ENCODE measurements at regions not wholly inside any gene's neighbourhood (a gene's known extent, or its start where the extent isn't known, plus 50 kb on each side); places are given as distances from the start of the nearest gene placed in this dataset.
"Not testable (repeated sequence)": the region's sequence is repeated elsewhere in the genome, so short reads cannot be mapped to it uniquely, and the experiment has no call there.

- H3K36me3 ChIP-seq (ENCODE audit: insufficient read depth, low read depth, low read length), result no peaks in the 10 kb centered on the region
- no peaks in the 10 kb centered on the region for H3K27me3 ChIP-seq (ENCODE audit: insufficient read depth, low read length)
- H3K27ac ChIP-seq (ENCODE audit: low read length), result no peak overlapping the region
- H3K9ac ChIP-seq (ENCODE audit: low read depth, low read length), result no peak overlapping the region
- no peaks in the 10 kb centered on the region; the same call in 1 of the 2 replicates for H3K9me3 ChIP-seq (ENCODE audit: insufficient read depth, low read depth, low read length)
- no peak overlapping the region for H3K4me3 ChIP-seq (ENCODE audit: low read length)
- no peaks in the 10 kb centered on the region for H3K4me1 ChIP-seq (ENCODE audit: insufficient read depth, low read length)
Measured at GRCh38 chr21:25467896-25468295, 139.4 kb downstream of the MRPL39 start.

DNA sequence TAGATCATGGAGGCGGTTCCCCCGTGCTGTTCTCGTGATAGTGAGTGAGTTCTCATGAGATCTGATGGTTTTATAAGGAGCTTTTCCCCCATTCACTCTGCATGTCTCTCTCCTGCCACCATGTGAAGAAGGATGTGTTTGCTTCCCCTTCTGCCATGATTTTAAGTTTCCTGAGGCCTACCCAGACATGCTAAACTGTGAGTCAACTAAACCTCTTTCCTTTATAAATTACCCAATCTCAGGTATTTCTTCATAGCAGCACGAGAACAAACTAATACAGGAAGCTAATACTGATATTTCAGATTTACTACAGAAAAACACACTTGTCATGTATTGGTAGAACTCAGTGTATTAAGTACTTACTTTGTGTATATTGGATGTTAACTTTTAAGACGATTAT, 140.2 kb downstream of the MRPL39 start:
- not testable (repeated sequence) for H3K9ac ChIP-seq (ENCODE audit: low read depth, low read length); H3K4me3 ChIP-seq (ENCODE audit: low read length); H3K4me1 ChIP-seq (ENCODE audit: insufficient read depth, low read length)

GRCh38 chr21:25466470-25466869, 140.8 kb downstream of the MRPL39 start:
- H3K9me3 ChIP-seq (ENCODE audit: insufficient read depth, low read depth, low read length), result no peaks in the 10 kb centered on the region; the same call in 1 of the 2 replicates
- no peak overlapping the region for H3K9ac ChIP-seq (ENCODE audit: low read depth, low read length)
- H3K4me3 ChIP-seq (ENCODE audit: low read length), result no peak overlapping the region
- no peaks in the 10 kb centered on the region for H3K36me3 ChIP-seq (ENCODE audit: insufficient read depth, low read depth, low read length)
- H3K4me1 ChIP-seq (ENCODE audit: insufficient read depth, low read length), result no peaks in the 10 kb centered on the region
- no peak overlapping the region for H3K27ac ChIP-seq (ENCODE audit: low read length)
- H3K27me3 ChIP-seq (ENCODE audit: insufficient read depth, low read length), result no peaks in the 10 kb centered on the region

More for the DNA sequence above, 140.2 kb downstream of the MRPL39 start:
- not testable (repeated sequence) for H3K27ac ChIP-seq (ENCODE audit: low read length); H3K36me3 ChIP-seq (ENCODE audit: insufficient read depth, low read depth, low read length); H3K9me3 ChIP-seq (ENCODE audit: insufficient read depth, low read depth, low read length); H3K27me3 ChIP-seq (ENCODE audit: insufficient read depth, low read length)

DNA sequence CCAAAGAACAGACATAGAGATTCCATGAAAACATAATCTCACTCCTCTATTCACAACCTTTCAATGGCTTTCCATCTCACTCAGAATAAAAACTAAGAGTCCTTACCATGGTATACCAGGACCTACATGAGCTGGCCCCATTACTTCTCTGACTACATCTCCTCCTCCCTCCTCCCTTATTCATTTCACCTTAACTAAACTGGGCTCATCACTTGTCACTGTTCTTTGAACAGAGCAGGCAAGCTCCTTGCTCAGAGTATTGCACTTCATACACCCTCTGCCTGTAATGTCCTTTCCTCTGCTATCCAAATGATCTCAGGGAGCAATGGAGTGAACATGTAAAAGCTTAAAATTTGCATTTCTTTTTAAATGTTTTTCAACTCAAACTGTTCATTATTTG, 142.0 kb downstream of the MRPL39 start:
- Histone ChIP-seq H3K9ac (ENCODE audit: low read depth, low read length) (no peak overlapping the region), H3K36me3 (ENCODE audit: insufficient read depth, low read depth, low read length) (no peaks in the 10 kb centered on the region), H3K4me3 (ENCODE audit: low read length) (no peak overlapping the region), H3K27ac (ENCODE audit: low read length) (no peak overlapping the region), H3K27me3 (ENCODE audit: insufficient read depth, low read length) (no peaks in the 10 kb centered on the region), H3K9me3 (ENCODE audit: insufficient read depth, low read depth, low read length) (no peaks in the 10 kb centered on the region), H3K4me1 (ENCODE audit: insufficient read depth, low read length) (no peaks in the 10 kb centered on the region)

- Histone ChIP-seq H3K9ac (ENCODE audit: low read depth, low read length) (no peak overlapping the region), H3K9me3 (ENCODE audit: insufficient read depth, low read depth, low read length) (no peaks in the 10 kb centered on the region), H3K4me1 (ENCODE audit: insufficient read depth, low read length) (no peaks in the 10 kb centered on the region), H3K27ac (ENCODE audit: low read length) (no peak overlapping the region), H3K27me3 (ENCODE audit: insufficient read depth, low read length) (no peaks in the 10 kb centered on the region), H3K4me3 (ENCODE audit: low read length) (no peak overlapping the region), H3K36me3 (ENCODE audit: insufficient read depth, low read depth, low read length) (no peaks in the 10 kb centered on the region)
Measured at GRCh38 chr21:25464275-25464674, 143.0 kb downstream of the MRPL39 start.

DNA sequence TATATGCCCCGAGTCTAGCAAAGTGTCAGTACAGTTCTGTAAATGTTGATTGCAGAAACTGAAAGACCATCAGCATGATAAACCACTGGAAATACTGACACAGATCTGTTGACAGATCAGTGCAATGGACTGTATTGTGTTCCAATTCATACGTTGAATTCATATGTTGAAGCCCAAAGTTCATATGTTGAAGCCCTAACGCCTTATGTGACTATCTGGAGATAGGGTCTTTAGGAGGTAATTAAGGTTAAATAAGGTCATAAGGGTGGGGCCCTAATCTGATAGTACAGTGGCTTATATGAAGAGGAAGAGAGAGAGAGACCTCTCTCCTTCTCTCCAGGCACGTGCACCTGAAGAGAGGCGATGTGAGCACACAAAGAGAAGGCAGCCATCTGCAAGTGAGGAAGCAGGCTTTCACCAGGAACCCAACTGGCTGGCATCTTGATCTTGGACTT, 144.7 kb downstream of the MRPL39 start:
- H3K4me3 ChIP-seq (ENCODE audit: low read length), result no peak overlapping the region
- no peak overlapping the region for H3K9ac ChIP-seq (ENCODE audit: low read depth, low read length)
- no peaks in the 10 kb centered on the region for H3K9me3 ChIP-seq (ENCODE audit: insufficient read depth, low read depth, low read length)
- H3K36me3 ChIP-seq (ENCODE audit: insufficient read depth, low read depth, low read length), result no peaks in the 10 kb centered on the region
- H3K27ac ChIP-seq (ENCODE audit: low read length), result no peak overlapping the region
- no peaks in the 10 kb centered on the region for H3K4me1 ChIP-seq (ENCODE audit: insufficient read depth, low read length)
- no peaks in the 10 kb centered on the region for H3K27me3 ChIP-seq (ENCODE audit: insufficient read depth, low read length)

DNA sequence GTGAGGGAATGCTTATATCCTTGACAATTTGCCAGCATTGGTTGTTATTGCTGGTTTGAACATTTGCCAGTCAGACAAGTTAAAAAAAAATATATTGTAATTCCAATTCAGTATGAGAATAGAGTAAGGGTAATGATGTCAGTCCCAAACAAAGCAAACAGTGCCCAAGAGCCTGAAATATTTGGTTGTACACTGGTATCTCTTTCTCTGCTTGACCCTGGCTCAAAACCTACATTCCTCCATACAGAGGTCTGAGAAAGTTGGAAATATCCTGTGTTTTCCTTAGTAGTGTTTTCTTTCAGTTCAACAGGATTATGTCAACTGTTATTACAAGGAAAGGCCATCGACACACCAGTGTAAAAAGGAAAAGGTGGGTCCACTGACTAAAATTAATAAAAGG, 145.6 kb downstream of the MRPL39 start:
- H3K27ac ChIP-seq (ENCODE audit: low read length), result no peak overlapping the region
- no peaks in the 10 kb centered on the region for H3K4me1 ChIP-seq (ENCODE audit: insufficient read depth, low read length)
- H3K9ac ChIP-seq (ENCODE audit: low read depth, low read length), result no peak overlapping the region
- H3K36me3 ChIP-seq (ENCODE audit: insufficient read depth, low read depth, low read length), result no peaks in the 10 kb centered on the region
- H3K4me3 ChIP-seq (ENCODE audit: low read length), result no peak overlapping the region
- no peaks in the 10 kb centered on the region for H3K9me3 ChIP-seq (ENCODE audit: insufficient read depth, low read depth, low read length)
- no peaks in the 10 kb centered on the region for H3K27me3 ChIP-seq (ENCODE audit: insufficient read depth, low read length)

DNA sequence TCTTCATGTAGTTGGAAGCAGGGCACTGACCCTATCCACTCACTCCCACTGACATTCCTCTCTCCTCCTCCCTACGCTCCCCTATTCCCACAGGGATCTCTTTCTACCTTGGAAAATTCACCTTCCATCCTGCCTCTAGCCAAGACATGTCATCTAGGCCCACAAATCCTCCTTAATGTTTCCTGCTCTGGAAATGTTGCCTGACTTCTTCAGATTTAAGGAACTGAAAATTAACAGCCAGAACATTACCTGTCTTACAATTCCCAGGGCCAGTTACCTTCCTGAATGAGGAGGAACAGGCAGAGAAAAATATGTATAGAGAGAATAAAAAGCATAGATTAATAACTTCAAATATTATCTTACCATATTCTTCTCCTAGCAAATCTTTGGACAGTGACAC, 147.3 kb downstream of the MRPL39 start:
- H3K27ac ChIP-seq (ENCODE audit: low read length), result no peak overlapping the region
- no peaks in the 10 kb centered on the region for H3K27me3 ChIP-seq (ENCODE audit: insufficient read depth, low read length)
- H3K4me3 ChIP-seq (ENCODE audit: low read length), result no peak overlapping the region
- H3K9ac ChIP-seq (ENCODE audit: low read depth, low read length), result no peak overlapping the region
- H3K9me3 ChIP-seq (ENCODE audit: insufficient read depth, low read depth, low read length), result no peaks in the 10 kb centered on the region
- H3K4me1 ChIP-seq (ENCODE audit: insufficient read depth, low read length), result no peaks in the 10 kb centered on the region
- H3K36me3 ChIP-seq (ENCODE audit: insufficient read depth, low read depth, low read length), result no peaks in the 10 kb centered on the region

DNA sequence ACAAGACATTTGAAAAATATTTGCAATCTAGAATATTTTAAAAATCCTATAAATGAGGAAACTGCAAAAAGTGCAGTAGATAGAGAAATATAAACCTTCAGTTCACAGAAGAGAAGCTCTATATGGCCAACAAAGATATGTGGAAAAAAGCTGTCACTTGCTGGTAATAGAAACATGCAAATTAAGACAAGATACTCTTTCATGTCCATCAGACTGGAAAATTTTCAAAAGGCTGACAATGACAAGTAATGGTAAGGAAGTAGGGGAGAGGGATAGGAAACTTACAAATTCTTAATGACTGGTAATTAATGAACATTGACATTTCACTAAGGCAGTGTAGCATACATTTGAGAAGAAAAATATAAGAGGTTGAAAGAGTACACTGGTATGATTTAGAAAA, 147.9 kb downstream of the MRPL39 start:
- no peak overlapping the region for H3K27ac ChIP-seq (ENCODE audit: low read length)
- no peaks in the 10 kb centered on the region for H3K4me1 ChIP-seq (ENCODE audit: insufficient read depth, low read length)
- H3K27me3 ChIP-seq (ENCODE audit: insufficient read depth, low read length), result no peaks in the 10 kb centered on the region
- H3K9ac ChIP-seq (ENCODE audit: low read depth, low read length), result no peak overlapping the region
- H3K9me3 ChIP-seq (ENCODE audit: insufficient read depth, low read depth, low read length), result no peaks in the 10 kb centered on the region
- no peaks in the 10 kb centered on the region for H3K36me3 ChIP-seq (ENCODE audit: insufficient read depth, low read depth, low read length)
- H3K4me3 ChIP-seq (ENCODE audit: low read length), result no peak overlapping the region

DNA sequence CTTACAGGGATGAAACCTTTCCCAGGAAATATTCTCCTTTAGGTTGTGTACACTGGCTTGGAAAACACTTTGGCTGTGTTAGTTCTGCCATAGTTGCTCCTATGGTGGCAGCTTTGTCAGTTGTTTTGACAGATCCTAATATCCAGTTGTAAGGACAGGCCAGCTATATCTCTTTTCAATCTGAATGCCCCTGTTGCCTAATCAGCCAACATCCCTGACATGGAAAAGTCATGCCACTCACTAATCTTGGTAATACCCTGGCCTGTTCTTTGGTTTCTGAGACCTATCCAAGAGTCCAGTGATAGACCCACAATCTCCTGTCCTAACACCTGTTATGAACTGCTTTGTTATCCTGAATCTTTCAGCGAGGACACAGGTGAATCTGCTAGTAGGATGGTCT, 148.8 kb downstream of the MRPL39 start:
- Histone ChIP-seq H3K9ac (ENCODE audit: low read depth, low read length) (no peak overlapping the region), H3K9me3 (ENCODE audit: insufficient read depth, low read depth, low read length) (no peaks in the 10 kb centered on the region), H3K4me3 (ENCODE audit: low read length) (no peak overlapping the region), H3K27ac (ENCODE audit: low read length) (no peak overlapping the region), H3K36me3 (ENCODE audit: insufficient read depth, low read depth, low read length) (no peaks in the 10 kb centered on the region), H3K27me3 (ENCODE audit: insufficient read depth, low read length) (no peaks in the 10 kb centered on the region), H3K4me1 (ENCODE audit: insufficient read depth, low read length) (no peaks in the 10 kb centered on the region)

DNA sequence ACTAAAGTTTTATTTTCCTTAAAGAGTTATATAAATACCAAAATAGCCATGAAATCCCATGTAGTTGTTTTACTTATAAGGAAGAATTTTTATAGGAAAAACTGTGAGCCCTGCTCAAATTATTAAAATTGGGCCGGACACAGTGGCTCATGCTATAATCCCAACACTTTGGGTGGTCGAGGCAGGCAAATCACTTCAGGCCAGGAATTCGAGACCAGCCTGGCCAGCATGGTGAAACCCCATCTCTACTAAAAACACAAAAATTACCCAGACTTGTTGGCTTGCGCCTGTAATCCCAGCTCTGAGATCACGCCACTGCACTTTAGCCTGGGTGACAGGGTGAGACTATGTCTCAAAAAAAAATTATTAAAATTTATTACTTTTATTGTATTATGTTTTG, 149.3 kb downstream of the MRPL39 start:
- Histone ChIP-seq H3K4me3 (ENCODE audit: low read length) (no peak overlapping the region), H3K9ac (ENCODE audit: low read depth, low read length) (no peak overlapping the region), H3K9me3 (ENCODE audit: insufficient read depth, low read depth, low read length) (no peaks in the 10 kb centered on the region), H3K27ac (ENCODE audit: low read length) (no peak overlapping the region), H3K4me1 (ENCODE audit: insufficient read depth, low read length) (no peaks in the 10 kb centered on the region), H3K27me3 (ENCODE audit: insufficient read depth, low read length) (no peaks in the 10 kb centered on the region), H3K36me3 (ENCODE audit: insufficient read depth, low read depth, low read length) (no peaks in the 10 kb centered on the region)

DNA sequence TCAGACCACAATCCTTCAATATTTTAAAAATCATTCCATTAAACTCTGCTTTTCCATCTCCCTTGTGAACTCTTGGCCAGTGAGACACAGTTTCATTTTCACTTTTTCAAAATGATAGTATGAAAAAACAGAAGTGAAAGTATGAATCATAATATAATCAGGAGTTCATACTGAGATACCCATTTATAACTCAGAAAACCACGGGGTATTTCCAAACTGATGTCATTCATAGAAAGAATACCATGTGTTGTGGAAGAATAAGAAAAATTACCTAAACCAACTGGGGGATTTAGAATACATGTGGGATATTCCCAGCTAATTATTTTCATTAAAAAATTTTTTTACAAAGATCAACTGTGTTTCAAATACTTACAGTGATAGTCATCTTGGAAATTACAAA, 149.9 kb downstream of the MRPL39 start:
- Histone ChIP-seq H3K9ac (ENCODE audit: low read depth, low read length) (no peak overlapping the region), H3K4me1 (ENCODE audit: insufficient read depth, low read length) (no peaks in the 10 kb centered on the region), H3K27me3 (ENCODE audit: insufficient read depth, low read length) (no peaks in the 10 kb centered on the region), H3K27ac (ENCODE audit: low read length) (no peak overlapping the region), H3K36me3 (ENCODE audit: insufficient read depth, low read depth, low read length) (no peaks in the 10 kb centered on the region), H3K4me3 (ENCODE audit: low read length) (no peak overlapping the region), H3K9me3 (ENCODE audit: insufficient read depth, low read depth, low read length) (no peaks in the 10 kb centered on the region)

DNA sequence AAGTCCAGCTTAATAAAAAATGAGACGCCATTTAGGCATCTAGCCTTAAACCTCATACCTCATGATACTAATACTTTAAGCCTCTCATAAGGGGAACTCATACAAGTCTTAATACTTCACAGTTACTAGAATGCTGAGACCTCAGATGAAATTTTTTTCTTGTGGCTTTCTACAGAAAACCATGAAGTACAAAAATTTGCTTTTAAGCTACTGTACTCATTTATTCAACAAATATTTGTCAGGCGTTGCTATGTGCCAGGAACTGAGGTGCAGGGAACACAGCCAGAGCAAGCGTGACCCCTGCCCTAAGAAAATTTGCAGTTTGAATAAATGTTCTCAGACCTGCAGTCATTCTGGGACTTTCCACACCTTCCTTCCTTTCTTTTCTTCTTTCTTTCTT, 150.6 kb downstream of the MRPL39 start:
- Histone ChIP-seq H3K36me3 (ENCODE audit: insufficient read depth, low read depth, low read length) (no peaks in the 10 kb centered on the region), H3K27ac (ENCODE audit: low read length) (no peak overlapping the region), H3K27me3 (ENCODE audit: insufficient read depth, low read length) (no peaks in the 10 kb centered on the region), H3K4me1 (ENCODE audit: insufficient read depth, low read length) (no peaks in the 10 kb centered on the region), H3K4me3 (ENCODE audit: low read length) (no peak overlapping the region), H3K9ac (ENCODE audit: low read depth, low read length) (no peak overlapping the region), H3K9me3 (ENCODE audit: insufficient read depth, low read depth, low read length) (no peaks in the 10 kb centered on the region)
